ENCODE measurements at regions not wholly inside any gene's neighbourhood (a gene's known extent, or its start where the extent isn't known, plus 50 kb on each side); places are given as distances from the start of the nearest gene placed in this dataset.
"Not testable (repeated sequence)": the region's sequence is repeated elsewhere in the genome, so short reads cannot be mapped to it uniquely, and the experiment has no call there.

GRCh38 chr16:10232757-10233156 lies 50.5 kb upstream of the GRIN2A start:
- DNase-seq (ENCODE audit: low spot score): no peak

DNA sequence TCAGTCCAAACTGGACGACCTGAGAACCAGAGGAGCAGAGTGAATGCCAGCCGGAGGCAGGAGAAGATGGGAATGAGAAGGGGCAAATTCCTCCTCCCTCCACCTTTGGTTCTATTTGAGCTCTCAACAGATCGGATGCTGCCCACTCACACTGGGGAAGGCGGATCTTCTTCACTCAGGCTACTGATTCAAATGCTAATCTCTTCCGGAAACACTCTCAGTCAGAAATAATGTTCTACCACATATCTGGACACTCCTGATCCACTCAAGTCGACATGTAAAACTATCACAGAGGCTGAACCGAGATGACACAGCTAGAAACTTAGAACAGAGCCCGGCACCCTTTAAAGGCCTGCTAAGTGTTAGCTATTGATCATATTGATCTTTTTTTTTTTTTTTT lies 57.4 kb upstream of the GRIN2A start:
- DNase-seq (ENCODE audit: low spot score): no peak

- no peak for DNase-seq (ENCODE audit: low spot score)
Observed at GRCh38 chr16:10240854-10241613, 58.8 kb upstream of the GRIN2A start.

GRCh38 chr16:10242097-10242496 lies 59.9 kb upstream of the GRIN2A start:
- DNase-seq (ENCODE audit: low spot score): no peak

DNA sequence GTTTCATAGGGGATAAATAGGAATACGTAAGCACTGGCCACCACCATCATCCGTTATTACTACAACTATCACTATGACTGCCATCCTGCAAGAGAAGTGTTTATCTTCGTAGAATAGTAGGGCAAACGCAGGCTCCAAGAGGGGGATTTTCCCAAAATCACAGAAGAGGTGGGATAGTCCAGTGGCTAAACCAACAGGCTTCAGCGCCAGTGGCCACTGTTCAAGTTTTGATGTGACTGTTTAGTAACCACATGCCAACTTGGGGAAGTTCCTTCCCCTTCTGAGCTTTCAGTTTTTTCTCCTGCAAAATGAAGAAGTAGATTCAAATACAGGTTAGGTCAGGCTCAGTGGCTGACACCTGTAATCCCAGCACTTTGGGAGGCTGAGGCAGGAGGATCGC lies 60.7 kb upstream of the GRIN2A start:
- DNase-seq (ENCODE audit: low spot score): no peak

DNA sequence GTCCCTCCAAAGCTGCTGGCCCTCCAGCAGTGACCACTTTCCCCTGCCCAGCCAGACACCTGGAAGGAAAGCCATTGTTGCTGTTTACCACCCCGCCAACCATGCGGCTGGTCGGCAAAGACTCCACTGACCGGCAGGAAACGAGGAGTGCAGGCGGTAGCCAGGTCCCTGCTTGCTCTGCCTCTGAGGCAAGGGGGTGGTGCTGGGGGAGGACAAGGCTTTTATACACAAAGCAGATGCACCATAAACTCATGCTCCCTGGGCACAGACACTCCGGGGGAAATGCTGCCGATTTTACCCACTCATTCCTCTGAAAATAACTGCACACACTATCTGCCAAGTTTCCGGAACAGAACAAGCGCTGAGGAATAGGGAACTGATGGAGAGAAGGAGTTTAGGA lies 62.8 kb upstream of the GRIN2A start:
- DNase-seq (ENCODE audit: low spot score): no peak

DNA sequence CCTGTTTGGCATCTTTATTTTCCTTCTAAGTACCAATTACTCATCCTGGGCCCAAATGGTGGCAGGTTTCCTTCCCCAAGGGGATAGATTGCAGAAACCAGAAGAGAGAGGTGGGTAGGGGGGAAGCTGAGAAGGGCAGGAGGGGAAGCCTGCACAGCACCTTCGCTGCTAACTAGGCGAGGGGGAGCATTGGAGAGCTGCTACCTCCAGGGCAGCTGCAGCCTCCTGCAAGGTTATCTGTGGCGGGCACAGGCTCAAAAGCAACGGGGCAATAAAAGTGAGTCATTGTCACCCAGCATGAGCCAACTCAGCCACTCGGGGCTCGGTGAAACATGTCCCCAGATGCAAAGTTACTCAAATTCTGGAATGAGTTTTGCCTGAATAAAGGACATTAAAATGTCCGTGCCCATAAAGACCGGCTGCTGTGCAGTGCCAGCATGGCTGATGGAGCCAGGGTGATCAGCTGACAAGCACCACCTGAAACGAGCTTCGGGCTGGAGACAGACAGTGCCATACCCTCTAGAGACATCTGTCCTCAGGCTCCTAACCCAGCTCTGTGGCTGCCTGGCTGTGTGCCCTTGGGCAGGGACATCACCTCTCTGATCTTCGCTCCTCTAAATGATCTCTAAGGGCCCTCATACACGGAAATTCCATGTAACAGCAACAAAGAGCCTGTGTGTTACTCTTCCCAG lies 68.1 kb upstream of the GRIN2A start:
- no peak for DNase-seq (ENCODE audit: low spot score)

DNA sequence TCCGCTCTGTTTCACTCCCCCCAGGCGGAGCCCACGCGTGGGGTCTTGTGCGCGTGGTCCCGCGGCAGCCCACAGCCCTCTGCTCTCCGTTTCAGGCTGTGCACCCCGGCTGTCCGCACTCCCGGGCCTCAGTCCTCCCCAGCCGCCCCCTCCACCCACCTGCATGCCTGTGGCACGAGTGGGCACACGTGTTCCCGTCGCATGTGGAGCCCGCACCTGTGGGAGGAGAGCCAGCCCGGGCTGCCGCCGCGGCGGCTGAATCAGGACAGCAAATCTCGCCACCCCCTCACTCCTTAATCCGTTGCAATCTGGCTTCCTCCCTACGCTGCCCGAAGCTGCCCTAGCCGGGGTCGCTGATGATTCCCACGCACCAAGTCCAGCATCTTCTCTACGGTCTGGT lies 69.9 kb upstream of the GRIN2A start:
- no peak for DNase-seq (ENCODE audit: low spot score)

- DNase-seq (ENCODE audit: low spot score): no peak
Observed at GRCh38 chr16:10253409-10253808, 71.2 kb upstream of the GRIN2A start.

DNA sequence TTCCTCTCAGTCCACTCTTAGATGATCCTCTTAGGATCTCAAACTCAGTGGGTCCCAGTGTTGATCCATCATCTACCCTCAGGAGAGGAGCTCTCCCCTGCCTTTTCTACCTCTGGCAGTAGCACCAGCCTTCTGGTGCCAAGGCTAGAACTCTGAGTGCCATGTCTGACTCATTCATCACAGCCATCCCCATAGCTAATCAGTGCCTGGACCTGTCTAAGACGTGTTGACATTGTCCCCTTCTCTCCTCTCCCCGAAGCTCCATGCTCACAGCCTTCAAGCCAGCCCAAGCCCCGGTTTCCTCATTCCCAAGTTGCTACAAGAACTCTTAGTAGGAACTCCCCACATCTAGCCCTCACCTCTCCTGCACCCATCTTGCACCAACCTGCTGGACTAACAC lies 73.5 kb upstream of the GRIN2A start:
- no peak for DNase-seq (ENCODE audit: low spot score)

DNA sequence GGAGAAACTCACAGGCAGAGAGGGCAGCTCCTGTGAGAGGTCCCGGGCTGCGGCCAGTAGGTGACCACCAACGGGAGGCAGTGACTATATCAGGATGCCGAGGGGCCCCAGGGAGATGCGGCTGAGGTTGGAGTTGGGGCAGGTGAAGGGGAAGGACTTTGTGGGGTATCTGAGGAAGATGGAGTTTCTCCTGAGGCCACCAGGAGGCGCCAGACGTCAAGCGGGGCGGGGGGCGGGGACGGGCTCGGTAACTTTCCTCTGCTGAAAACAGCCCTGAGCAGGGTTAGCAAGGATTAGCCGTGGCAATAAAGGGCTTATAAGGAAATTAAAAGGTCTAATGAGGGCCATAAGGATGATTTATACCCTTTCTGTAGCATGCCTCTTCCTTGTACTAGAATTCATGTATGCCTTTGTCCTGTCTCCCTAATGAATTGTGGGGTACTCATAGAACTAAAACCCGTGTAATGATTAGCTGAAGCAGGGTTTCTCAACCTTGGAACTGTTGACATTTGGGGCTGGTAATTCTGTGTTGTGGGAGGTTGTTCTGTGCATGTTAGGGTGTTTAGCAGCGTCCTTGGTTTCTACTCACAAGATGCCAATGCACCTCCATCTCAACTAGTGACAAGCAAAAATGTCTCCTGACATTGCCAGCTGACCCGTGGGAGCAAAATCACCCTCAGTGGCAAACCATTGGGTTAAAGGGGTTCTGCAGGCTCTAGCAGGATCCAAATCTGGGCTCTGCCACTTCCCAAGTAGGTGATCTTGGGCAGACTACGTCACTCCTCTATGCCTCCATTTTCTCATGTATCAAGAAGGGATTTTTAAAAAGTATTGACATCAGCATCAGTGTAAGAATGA lies 74.8 kb upstream of the GRIN2A start:
- peak; percentile 80 for DNase-seq (ENCODE audit: low spot score)

GRCh38 chr16:10257642-10258251 lies 75.5 kb upstream of the GRIN2A start:
- not testable (repeated sequence) for DNase-seq (ENCODE audit: low spot score)

DNA sequence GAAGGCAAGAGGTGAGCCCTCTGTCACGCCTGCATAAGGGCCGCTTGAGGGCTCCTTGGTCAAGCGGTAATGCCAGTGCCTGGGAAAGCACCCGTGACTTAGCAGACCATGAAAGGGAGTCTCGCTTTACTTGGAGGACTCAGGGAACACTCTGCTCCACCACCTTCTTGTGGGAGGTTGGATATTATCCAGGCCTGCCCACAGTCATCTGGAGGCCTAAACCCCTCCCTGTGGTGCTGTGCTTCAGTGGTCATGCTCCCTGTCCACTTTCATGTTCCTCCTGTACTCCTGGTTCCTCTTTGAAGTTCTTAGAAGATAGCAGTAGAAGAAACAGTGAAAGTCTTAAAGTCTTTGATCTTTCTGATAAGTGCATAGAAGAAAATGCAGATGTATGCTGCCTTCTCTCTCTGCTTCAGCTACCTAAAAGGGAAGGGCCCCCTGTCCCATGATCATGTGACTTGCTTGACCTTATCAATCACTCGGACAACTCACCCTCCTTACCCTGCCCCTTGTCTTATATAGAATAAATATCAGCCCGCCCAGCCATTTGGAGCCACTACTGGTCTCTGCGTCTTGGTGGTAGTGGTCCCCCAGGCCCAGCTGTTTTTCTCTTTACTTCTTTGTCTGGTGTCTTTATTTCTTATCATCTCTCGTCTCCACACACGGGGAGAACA lies 76.8 kb upstream of the GRIN2A start:
- not testable (repeated sequence) for DNase-seq (ENCODE audit: low spot score)

GRCh38 chr16:10261077-10261476 lies 78.8 kb upstream of the GRIN2A start:
- no peak for DNase-seq (ENCODE audit: low spot score)

GRCh38 chr16:10261526-10261925 lies 79.3 kb upstream of the GRIN2A start:
- not testable (repeated sequence) for DNase-seq (ENCODE audit: low spot score)

- DNase-seq (ENCODE audit: low spot score): no peak
Observed at GRCh38 chr16:10262377-10263132, 80.3 kb upstream of the GRIN2A start.

DNA sequence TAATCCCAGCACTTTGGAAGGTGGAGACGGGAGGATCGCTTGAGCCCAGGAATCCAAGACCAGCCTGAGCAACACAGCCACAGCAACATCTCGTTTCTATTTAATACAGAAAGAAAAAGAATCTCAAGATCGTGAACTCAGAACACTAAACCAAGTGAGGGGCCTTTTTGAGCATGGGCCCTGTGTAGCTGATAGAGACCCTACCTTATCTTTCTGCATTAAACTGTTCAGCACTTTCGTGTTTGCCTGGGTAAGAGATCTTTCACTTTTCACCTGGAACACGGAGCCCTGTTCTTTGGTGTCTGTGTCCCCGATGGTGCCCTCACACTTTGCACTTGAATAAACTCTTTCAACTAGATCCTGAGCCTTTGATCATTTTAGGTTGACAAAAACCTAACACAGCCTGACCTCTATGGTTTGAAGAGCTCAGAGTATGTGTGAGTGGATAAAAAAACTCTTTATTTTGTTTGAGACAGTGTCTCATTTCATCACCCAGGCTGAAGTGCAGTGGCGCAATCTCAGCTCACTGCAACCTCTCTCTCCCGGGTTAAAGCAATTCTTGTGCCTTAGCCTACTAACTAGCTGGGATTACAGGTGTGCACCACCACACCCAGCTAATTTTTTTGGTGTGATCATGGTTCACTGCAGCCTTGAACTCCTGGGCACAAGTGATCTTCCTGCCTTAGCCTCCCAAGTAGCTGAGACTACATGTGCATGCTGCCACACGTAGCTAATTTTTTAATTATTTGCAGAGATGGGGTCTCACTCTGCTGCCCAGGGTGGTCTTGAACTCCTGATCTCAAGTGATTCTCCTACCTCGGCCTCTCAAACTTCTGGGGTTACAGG lies 83.8 kb upstream of the GRIN2A start:
- no peak for DNase-seq (ENCODE audit: low spot score)

- DNase-seq (ENCODE audit: low spot score): no peak
Observed at GRCh38 chr16:10266809-10267208, 84.6 kb upstream of the GRIN2A start.

GRCh38 chr16:10269632-10270031 lies 87.4 kb upstream of the GRIN2A start:
- no peak for DNase-seq (ENCODE audit: low spot score)

GRCh38 chr16:10272250-10272854 lies 90.1 kb upstream of the GRIN2A start:
- DNase-seq (ENCODE audit: low spot score): not testable (repeated sequence)
